ENCODE measurements at regions not wholly inside any gene's neighbourhood (a gene's known extent, or its start where the extent isn't known, plus 50 kb on each side); places are given as distances from the start of the nearest gene placed in this dataset.
"Not testable (repeated sequence)": the region's sequence is repeated elsewhere in the genome, so short reads cannot be mapped to it uniquely, and the experiment has no call there.

DNA sequence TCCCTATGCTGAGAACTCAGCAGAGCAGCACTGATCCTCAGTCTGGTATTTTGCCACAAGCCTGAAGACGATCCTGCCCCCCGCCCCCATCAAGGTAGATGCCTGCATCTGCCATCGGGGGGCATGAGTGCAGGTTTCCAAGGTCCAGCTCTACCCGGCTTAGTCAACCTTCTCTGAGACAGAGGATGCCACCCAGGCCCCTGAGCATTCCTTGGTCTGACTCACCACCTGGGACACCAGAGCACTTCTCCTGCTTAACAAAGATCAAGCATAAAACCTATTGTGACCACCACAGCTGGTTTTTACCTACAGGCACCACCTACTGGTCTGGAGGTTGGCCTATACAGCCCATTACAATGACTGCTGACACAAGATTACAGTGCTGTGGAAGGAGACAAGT, 1168.1 kb downstream of the PCDH19 start:
- no peak overlapping the region for H3K56ac ChIP-seq (ENCODE audit: insufficient read length, low read depth, low read length)
- no peak overlapping the region for H2AK5ac ChIP-seq (ENCODE audit: insufficient read length, low read length)
- H3K9ac ChIP-seq (ENCODE audit: extremely low read depth, insufficient read length, low read length), result no peak overlapping the region
- Mint-ChIP-seq H3K27me3 (ENCODE audit: low read depth) (no peaks in the 10 kb centered on the region), H3K4me1 (peaks cover 7 to 8% of the 10 kb centered on the region in 2 experiments), H3K36me3 (ENCODE audit: insufficient read depth in 1 of 3, low read depth in 3 of 3) (peaks cover 0 to 12% (median 3%) of the 10 kb centered on the region in 3 experiments; a peak in 5 of 7 replicates), H3K4me3 (no peak overlapping the region; a peak in 1 of 5 replicates), H3K9me3 (peaks cover 11 to 14% of the 10 kb centered on the region in 2 experiments; a peak in 4 of 5 replicates), H3K27ac (peak overlapping the region in 1 of 3 experiments; percentile 81; a peak in 2 of 7 replicates)
- H3K27me3 ChIP-seq (ENCODE audit: insufficient read depth, low read length), result no peaks in the 10 kb centered on the region
- H3K14ac ChIP-seq (ENCODE audit: insufficient read depth, low read length), result no peak overlapping the region
- no peak overlapping the region for H3K23ac ChIP-seq (ENCODE audit: insufficient read length, low read depth, low read length)
- H3K4me1 ChIP-seq (ENCODE audit: insufficient read depth, low read length), result no peaks in the 10 kb centered on the region
- no peak overlapping the region for H4K5ac ChIP-seq (ENCODE audit: insufficient read length, low read depth, low read length)
- no peak overlapping the region for H2BK15ac ChIP-seq (ENCODE audit: low read depth, low read length)
- no peak overlapping the region for H2BK12ac ChIP-seq (ENCODE audit: insufficient read length, low read depth, low read length)
- H2BK120ac ChIP-seq (ENCODE audit: low read depth, low read length, poor library complexity, severe bottlenecking), result no peak overlapping the region
- H4K91ac ChIP-seq (ENCODE audit: insufficient read length, low read depth, low read length), result no peak overlapping the region
- H3K9me3 ChIP-seq (ENCODE audit: control insufficient read depth, low read depth, low read length), result no peaks in the 10 kb centered on the region
- no peak overlapping the region for H3K27ac ChIP-seq (ENCODE audit: insufficient read length, low read depth, low read length)
- H3K79me2 ChIP-seq (ENCODE audit: insufficient read depth, low read length), result no peaks in the 10 kb centered on the region
- H3K18ac ChIP-seq (ENCODE audit: insufficient read length, low read depth, low read length), result no peak overlapping the region
- no peaks in the 10 kb centered on the region for H4K20me1 ChIP-seq (ENCODE audit: control insufficient read depth, insufficient read depth, insufficient read length)
- no peak overlapping the region for H3K4ac ChIP-seq (ENCODE audit: low read depth, low read length)
- TF ChIP-seq, protein P1, sequence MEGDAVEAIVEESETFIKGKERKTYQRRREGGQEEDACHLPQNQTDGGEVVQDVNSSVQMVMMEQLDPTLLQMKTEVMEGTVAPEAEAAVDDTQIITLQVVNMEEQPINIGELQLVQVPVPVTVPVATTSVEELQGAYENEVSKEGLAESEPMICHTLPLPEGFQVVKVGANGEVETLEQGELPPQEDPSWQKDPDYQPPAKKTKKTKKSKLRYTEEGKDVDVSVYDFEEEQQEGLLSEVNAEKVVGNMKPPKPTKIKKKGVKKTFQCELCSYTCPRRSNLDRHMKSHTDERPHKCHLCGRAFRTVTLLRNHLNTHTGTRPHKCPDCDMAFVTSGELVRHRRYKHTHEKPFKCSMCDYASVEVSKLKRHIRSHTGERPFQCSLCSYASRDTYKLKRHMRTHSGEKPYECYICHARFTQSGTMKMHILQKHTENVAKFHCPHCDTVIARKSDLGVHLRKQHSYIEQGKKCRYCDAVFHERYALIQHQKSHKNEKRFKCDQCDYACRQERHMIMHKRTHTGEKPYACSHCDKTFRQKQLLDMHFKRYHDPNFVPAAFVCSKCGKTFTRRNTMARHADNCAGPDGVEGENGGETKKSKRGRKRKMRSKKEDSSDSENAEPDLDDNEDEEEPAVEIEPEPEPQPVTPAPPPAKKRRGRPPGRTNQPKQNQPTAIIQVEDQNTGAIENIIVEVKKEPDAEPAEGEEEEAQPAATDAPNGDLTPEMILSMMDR (conservative IDR thresholded peaks at IDR 0.05), result peak; percentile 63
- peak; percentile 93 for DNase-seq
- no peak overlapping the region for H4K8ac ChIP-seq (replicated peaks; ENCODE audit: insufficient read length, low read depth, low read length)
- H3K23me2 ChIP-seq (ENCODE audit: insufficient read length, low read depth, low read length, poor library complexity, severe bottlenecking), result no peaks in the 10 kb centered on the region
- H2BK5ac ChIP-seq (ENCODE audit: insufficient read length, low read length), result no peak overlapping the region
- no peak overlapping the region for H3T11ph ChIP-seq (ENCODE audit: low read length)
- H2BK20ac ChIP-seq (ENCODE audit: low read depth, low read length, poor library complexity, severe bottlenecking), result no peak overlapping the region
- no CpG with 5 or more reads among the region's 4 CpGs for WGBS (ENCODE audit: extremely low coverage, insufficient read length, low lambda C conversion rate)
- H2AFZ ChIP-seq (ENCODE audit: low read length), result no peak overlapping the region
- no peak overlapping the region for H3K4me2 ChIP-seq (ENCODE audit: insufficient read depth, insufficient read length, low read length)
- H3K79me1 ChIP-seq (ENCODE audit: insufficient read depth, low read depth, low read length, poor library complexity, severe bottlenecking), result no peaks in the 10 kb centered on the region

DNA sequence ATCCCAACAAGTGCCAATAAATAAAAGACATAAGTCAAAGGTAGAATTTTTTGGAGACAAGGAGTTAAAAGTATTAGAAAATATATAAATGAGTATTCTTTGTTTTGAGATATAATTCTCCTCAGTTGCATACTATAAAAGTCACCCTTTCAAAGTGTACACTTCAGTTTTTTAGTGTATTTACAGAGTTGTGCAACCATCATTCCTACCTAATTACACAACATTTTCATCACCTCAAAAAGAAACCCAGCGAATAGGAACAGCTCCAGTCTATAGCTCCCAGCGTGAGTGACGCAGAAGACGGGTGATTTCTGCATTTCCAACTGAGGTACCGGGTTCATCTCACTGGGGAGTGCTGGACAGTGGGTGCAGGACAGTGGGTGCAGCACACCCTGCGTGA, 1175.7 kb downstream of the PCDH19 start:
- H3K79me1 ChIP-seq (ENCODE audit: insufficient read depth, low read depth, low read length, poor library complexity, severe bottlenecking); H3K4ac ChIP-seq (ENCODE audit: low read depth, low read length); H2AK5ac ChIP-seq (ENCODE audit: insufficient read length, low read length); H3K27me3 Mint-ChIP-seq (ENCODE audit: low read depth); H3K56ac ChIP-seq (ENCODE audit: insufficient read length, low read depth, low read length); DNase-seq; H2BK20ac ChIP-seq (ENCODE audit: low read depth, low read length, poor library complexity, severe bottlenecking); H4K5ac ChIP-seq (ENCODE audit: insufficient read length, low read depth, low read length); H3K14ac ChIP-seq (ENCODE audit: insufficient read depth, low read length); H4K20me1 ChIP-seq (ENCODE audit: control insufficient read depth, insufficient read depth, insufficient read length); H3K27ac ChIP-seq (ENCODE audit: insufficient read length, low read depth, low read length); H4K8ac ChIP-seq (replicated peaks; ENCODE audit: insufficient read length, low read depth, low read length); H3K27me3 ChIP-seq (ENCODE audit: insufficient read depth, low read length); H3K18ac ChIP-seq (ENCODE audit: insufficient read length, low read depth, low read length); H3K4me2 ChIP-seq (ENCODE audit: insufficient read depth, insufficient read length, low read length); H3K4me3 Mint-ChIP-seq; H2AFZ ChIP-seq (ENCODE audit: low read length); H3K27ac Mint-ChIP-seq; H2BK120ac ChIP-seq (ENCODE audit: low read depth, low read length, poor library complexity, severe bottlenecking); H3K23me2 ChIP-seq (ENCODE audit: insufficient read length, low read depth, low read length, poor library complexity, severe bottlenecking); H4K91ac ChIP-seq (ENCODE audit: insufficient read length, low read depth, low read length); H3K9ac ChIP-seq (ENCODE audit: extremely low read depth, insufficient read length, low read length); H3T11ph ChIP-seq (ENCODE audit: low read length); H3K9me3 ChIP-seq (ENCODE audit: control insufficient read depth, low read depth, low read length); H2BK5ac ChIP-seq (ENCODE audit: insufficient read length, low read length); H2BK12ac ChIP-seq (ENCODE audit: insufficient read length, low read depth, low read length); H3K4me1 ChIP-seq (ENCODE audit: insufficient read depth, low read length); H2BK15ac ChIP-seq (ENCODE audit: low read depth, low read length); H3K4me1 Mint-ChIP-seq; H3K79me2 ChIP-seq (ENCODE audit: insufficient read depth, low read length); H3K23ac ChIP-seq (ENCODE audit: insufficient read length, low read depth, low read length): not testable (repeated sequence)
- H3K9me3 Mint-ChIP-seq, result peaks cover 26 to 29% of the 10 kb centered on the region in 2 experiments
- peaks cover 3 to 22% (median 12%) of the 10 kb centered on the region in 3 experiments; a peak in 6 of 7 replicates for H3K36me3 Mint-ChIP-seq (ENCODE audit: insufficient read depth in 1 of 3, low read depth in 3 of 3)
- WGBS (ENCODE audit: extremely low coverage, insufficient read length, low lambda C conversion rate), result no CpG with 5 or more reads among the region's 6 CpGs

All from H9 (cell line).